ENCODE measurements at regions not wholly inside any gene's neighbourhood (a gene's known extent, or its start where the extent isn't known, plus 50 kb on each side); places are given as distances from the start of the nearest gene placed in this dataset.

GRCh38 chr2:195533771-195534642 lies 123.0 kb upstream of the SLC39A10 start:
- TF ChIP-seq, protein P1, sequence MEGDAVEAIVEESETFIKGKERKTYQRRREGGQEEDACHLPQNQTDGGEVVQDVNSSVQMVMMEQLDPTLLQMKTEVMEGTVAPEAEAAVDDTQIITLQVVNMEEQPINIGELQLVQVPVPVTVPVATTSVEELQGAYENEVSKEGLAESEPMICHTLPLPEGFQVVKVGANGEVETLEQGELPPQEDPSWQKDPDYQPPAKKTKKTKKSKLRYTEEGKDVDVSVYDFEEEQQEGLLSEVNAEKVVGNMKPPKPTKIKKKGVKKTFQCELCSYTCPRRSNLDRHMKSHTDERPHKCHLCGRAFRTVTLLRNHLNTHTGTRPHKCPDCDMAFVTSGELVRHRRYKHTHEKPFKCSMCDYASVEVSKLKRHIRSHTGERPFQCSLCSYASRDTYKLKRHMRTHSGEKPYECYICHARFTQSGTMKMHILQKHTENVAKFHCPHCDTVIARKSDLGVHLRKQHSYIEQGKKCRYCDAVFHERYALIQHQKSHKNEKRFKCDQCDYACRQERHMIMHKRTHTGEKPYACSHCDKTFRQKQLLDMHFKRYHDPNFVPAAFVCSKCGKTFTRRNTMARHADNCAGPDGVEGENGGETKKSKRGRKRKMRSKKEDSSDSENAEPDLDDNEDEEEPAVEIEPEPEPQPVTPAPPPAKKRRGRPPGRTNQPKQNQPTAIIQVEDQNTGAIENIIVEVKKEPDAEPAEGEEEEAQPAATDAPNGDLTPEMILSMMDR (IDR thresholded peaks at IDR 0.05 in 4 of 5, conservative IDR thresholded peaks at IDR 0.05 in 1 of 5): no peak
- TF ChIP-seq POLR2A (IDR thresholded peaks at IDR 0.05): no peak
